Left lobe of liver (tissue), 2 donors: ENCODE measurements at regions not wholly inside any gene's neighbourhood (a gene's known extent, or its start where the extent isn't known, plus 50 kb on each side); places are given as distances from the start of the nearest gene placed in this dataset.

Source experiments
- ATAC-seq: fragments of 200-7000 bp; cut with Tn5 transposase; one replicate; pipeline ENCODE4 v1.9.1; 2020; ENCODE audit warnings: mild to moderate bottlenecking, moderate library complexity
- DNase-seq: peaks from one replicate; pipeline ENCODE4 v3.0.0-alpha.2; 2020; ENCODE audit warnings: low spot score
- donor health status: DM: no; HTN: no; CAD: no; lungs with moderate emphysema.
- donor health status: DM: no; HTN: yes; CAD: no.

DNA sequence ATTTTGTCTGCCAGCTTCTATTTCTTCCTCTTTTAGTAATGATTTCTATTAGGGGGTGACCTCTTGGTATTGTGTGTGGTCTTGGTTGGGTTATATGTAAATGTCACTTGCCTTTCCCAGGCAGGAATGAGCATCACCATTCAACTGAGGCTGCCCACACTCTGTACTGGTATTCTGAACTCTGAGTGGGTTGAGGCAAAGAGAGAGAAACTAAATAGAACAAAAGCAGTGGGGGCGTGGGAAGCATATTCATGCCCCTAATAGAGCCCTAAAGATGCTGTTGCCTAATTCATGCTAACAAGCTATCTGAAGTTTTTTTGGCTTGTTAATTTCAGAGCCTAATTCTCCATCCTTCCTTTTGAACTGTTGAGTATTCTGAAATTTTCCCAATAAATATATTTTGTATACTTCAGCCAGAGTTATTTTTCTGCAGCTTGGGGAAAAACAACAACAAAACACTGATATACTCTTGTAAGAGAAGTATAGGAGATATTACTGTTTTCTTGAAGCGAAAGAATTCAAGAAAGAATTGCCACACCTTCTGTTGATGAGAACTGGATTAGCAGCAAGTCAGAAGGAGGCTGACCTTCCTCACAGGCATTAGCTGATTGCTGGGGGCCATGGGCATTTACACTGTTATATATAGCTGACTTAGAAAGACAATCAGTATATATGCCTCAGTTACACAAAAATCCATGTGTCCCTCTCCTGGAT is 315.8 kb upstream of the KLF12 start:
- no peak for DNase-seq
- ATAC-seq: no peak

DNA sequence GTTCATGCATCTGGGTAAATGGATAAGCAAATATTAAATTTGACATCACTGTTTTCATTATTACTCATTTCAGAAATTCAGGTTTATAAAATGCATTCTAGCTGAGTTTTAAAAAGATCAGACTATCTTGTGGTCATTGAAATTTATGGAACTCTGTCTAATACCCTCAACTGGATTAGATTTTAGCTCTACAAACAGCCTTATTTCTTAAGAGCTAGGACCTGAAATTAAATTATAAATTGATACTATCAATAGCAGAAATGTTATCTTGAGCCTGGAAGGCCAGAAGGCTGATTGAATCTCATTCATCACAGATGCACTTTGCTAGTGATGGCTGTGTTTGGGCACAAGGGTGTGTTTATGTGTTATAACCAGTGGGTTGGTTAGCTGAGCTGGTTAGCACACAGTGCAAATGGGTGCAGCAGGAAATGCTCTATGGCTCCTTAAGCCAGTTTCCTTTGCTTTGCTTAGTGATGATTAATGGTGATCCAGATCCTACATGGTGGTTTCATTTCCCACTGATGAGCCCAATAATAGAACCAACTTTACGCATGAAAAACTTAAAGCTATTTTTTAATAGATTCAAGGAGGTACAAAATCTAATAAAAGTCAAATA is 310.8 kb upstream of the KLF12 start:
- ATAC-seq (no peak), DNase-seq (no peak)

- no peak for DNase-seq
- ATAC-seq: no peak
These were observed 310.0 kb upstream of the KLF12 start for GRCh38 chr13:74444161-74444571.

DNA sequence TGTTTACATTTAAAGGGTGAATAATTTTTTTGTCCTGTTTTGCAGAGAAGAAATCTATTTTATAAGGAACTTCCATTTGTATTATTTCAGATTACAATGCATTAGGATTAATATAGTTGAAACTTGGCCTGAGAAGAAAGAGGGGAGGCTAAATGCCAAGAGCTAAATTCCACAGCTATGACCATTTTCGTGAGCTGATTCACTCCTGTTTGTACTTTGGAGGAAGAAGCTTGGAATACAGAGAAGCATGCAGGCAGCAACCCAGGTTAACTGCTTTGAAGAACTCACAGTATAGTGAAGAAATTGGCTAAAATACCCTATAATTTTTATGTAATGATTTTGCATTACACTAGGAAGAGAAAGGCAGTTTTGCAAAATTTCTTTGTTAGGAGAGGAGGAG is 309.4 kb upstream of the KLF12 start:
- ATAC-seq: no peak
- DNase-seq: no peak

- no peak for ATAC-seq
- no peak for DNase-seq
These were observed 308.5 kb upstream of the KLF12 start for GRCh38 chr13:74442751-74443150.

GRCh38 chr13:74438901-74439300 is 304.7 kb upstream of the KLF12 start:
- DNase-seq (no peak), ATAC-seq (no peak)

- DNase-seq: no peak
- ATAC-seq: no peak
These were observed 300.6 kb upstream of the KLF12 start for GRCh38 chr13:74434782-74435181.

DNA sequence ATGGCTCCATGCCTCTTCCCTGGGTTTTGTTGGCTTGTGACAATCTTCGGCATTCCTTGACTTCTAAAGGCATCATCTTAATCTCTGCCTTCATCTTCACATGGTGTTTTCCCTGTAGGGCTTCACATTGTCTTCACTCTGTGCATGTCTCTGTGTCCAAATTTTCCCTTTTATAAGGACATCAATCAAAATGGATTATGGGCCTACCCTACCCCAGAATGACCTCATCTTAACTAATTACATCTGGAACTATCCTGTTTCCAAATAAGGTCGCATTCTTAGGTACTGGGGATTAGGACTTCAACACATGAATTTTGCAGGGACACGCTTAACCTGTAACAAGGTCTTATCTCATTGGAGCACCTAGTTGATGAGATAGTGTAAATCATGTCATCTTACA is 290.3 kb upstream of the KLF12 start:
- no peak for DNase-seq
- no peak for ATAC-seq

GRCh38 chr13:74423434-74423833 is 289.2 kb upstream of the KLF12 start:
- no peak for DNase-seq
- no peak for ATAC-seq

DNA sequence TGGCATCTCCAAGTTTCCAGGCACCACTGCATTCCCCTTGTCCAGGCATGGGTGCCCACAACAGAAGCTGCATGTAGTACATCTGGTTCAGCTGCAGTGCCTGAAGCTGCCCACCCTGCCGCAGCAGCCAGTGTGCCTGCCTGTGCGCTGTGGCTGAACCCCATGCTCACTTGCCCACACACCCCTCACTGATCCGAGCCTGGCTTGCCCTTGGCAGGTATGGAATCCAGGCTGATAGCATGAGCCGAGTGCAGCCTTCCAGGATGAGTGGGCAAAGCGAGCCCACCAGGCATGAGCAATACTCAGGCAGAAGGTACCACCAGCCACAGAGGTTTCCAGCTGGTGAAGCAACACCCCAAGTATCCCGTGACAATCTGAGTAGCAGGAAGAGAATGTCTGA is 280.3 kb upstream of the KLF12 start:
- DNase-seq (no peak), ATAC-seq (no peak)

DNA sequence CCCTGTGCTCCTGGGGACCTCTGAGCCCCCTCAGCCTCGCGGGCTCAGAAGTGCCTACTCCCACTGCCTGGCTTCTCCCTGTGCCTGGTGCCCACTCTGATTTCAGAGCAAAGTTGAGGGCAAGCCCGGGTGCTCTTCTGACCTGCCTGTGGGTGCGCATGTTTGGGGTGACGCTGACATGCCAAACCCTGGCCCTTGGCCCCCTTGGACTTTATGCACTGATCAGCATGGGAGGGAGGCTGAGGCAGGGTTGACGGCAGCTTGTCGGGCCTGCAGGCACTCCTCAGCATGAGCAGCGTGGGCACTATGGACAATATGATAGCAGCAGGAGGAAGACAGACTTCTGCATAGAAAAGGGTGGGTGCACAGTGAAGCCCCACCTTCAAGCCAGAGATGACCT is 279.3 kb upstream of the KLF12 start:
- DNase-seq: no peak
- ATAC-seq: no peak

GRCh38 chr13:74409551-74409950 is 275.3 kb upstream of the KLF12 start:
- no peak for ATAC-seq
- no peak for DNase-seq

- DNase-seq: no peak
- no peak for ATAC-seq
These were observed 272.2 kb upstream of the KLF12 start for GRCh38 chr13:74406420-74406819.

GRCh38 chr13:74398599-74398998 is 264.4 kb upstream of the KLF12 start:
- no peak for ATAC-seq

DNA sequence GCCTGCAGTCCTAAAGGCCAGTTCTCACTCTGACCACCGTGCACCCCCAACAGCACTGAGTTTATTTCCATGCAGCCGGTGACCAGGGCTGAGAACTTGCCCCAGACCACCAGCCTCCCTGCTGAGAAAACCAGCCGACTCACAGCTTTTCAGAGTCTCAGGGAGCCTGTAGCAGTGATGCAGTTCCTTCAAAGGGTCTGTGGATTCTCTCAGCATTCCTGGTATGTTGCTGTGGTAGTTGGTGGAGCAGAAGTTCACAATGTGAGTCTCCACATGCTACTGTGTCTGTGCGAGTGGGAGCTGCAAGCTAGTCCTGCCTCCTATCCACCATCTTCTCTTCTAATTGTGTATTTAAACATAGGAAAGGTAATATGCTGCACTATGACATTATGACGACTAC is 254.9 kb upstream of the KLF12 start:
- DNase-seq (no peak), ATAC-seq (no peak)

More at GRCh38 chr13:74398599-74398998, 264.4 kb upstream of the KLF12 start:
- DNase-seq: no peak

GRCh38 chr13:74388626-74389025 is 254.4 kb upstream of the KLF12 start:
- no peak for ATAC-seq

GRCh38 chr13:74372511-74372910 is 238.3 kb upstream of the KLF12 start:
- no peak for DNase-seq
- ATAC-seq: no peak

More at GRCh38 chr13:74388626-74389025, 254.4 kb upstream of the KLF12 start:
- no peak for DNase-seq

DNA sequence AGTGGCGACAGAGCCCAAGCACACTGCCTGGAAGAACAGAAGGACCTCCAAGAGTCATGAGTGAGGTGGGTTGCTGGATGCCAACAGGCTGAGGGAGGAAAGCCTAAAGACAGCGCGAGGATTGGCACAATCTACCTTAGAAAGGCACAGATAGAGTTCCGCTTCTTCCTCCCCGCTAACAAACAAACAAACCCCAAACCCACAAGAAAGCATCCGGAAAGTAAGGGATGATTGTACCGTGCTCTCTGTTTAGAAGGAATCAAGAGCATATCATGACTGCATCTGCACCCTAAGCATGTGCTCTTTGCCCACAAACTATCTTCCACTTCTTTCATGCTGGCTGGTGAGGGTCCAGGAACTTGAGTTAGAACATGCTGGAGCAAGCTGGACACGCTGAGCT is 233.0 kb upstream of the KLF12 start:
- ATAC-seq: no peak
- DNase-seq: no peak

DNA sequence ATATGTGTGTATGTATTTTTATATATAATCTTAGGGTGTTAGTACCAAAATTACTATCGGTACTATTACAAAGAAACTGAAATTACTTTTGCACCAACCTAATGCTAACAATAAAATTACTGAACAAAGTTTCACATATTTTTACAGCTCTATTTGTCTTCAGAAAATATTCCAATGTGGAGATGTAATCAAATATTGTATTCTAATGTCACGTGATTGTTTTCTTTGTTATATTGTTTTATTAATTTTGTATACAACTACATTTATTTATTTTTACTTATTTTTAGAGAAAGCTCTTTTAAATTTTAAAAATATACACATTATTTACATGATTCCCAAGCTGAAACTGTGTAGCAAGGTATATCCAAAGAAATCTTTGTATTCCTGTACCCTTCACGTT is 227.1 kb upstream of the KLF12 start:
- DNase-seq: no peak
- ATAC-seq: no peak

- DNase-seq (no peak), ATAC-seq (no peak)
These were observed 212.8 kb upstream of the KLF12 start for GRCh38 chr13:74346960-74347359.

GRCh38 chr13:74338341-74338740 is 204.1 kb upstream of the KLF12 start:
- ATAC-seq (no peak), DNase-seq (no peak)

DNA sequence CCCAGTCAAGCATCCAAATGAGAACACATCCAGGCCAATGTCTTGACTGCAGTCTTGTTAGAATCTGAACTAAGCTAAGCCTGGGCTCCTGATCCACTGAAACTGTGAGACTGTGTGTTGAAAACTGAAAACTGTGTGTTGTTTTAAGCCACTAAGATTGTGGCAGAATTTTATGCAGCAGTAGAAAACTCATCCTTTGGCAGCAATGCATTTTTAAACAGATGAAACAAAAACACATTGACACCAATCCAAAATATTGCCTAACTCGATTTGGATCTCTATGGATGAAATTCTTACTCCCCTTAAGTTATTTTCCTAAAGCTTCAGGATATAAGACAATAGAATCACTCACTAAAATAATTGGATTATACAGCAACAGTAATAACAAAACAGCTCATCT is 202.3 kb upstream of the KLF12 start:
- DNase-seq: no peak
- no peak for ATAC-seq

- ATAC-seq (no peak), DNase-seq (no peak)
These were observed 201.2 kb upstream of the KLF12 start for GRCh38 chr13:74335370-74335769.
